ENCODE measurements at regions not wholly inside any gene's neighbourhood (a gene's known extent, or its start where the extent isn't known, plus 50 kb on each side); places are given as distances from the start of the nearest gene placed in this dataset.
A peak's percentile ranks its signal among the peaks of the same experiment; 100 is the strongest.

DNA sequence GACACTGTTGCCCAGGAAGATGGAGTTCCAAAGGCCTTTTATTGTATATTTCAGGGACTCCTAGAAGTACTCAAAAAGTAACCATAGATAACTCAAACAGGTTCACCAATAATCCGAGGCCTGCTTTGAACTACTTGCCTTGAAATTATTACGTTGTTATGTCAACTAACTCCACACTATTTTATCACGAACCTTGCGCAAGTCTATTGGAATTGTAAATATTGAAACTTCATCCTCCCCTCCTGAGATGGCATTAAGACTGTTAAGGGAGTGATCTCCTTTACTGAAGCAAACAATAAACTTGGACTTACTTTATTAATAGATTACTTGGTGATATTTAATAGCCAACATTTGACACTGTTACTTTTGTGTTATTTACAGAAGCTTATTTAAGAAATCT lies 199.6 kb upstream of the GADL1 start:
- no peak for TF ChIP-seq MYC (IDR thresholded peaks at IDR 0.05; ENCODE audit: low read depth, low read length)
- no peak for TF ChIP-seq EZH2 (IDR thresholded peaks at IDR 0.05; ENCODE audit: borderline replicate concordance, low read depth, low read length, severe bottlenecking)
- TF ChIP-seq, protein P1, sequence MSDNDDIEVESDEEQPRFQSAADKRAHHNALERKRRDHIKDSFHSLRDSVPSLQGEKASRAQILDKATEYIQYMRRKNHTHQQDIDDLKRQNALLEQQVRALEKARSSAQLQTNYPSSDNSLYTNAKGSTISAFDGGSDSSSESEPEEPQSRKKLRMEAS (IDR thresholded peaks at IDR 0.05; ENCODE audit: insufficient read depth, insufficient read length) = no peak
- TF ChIP-seq GATA2 (IDR thresholded peaks at IDR 0.05; ENCODE audit: insufficient read depth, insufficient read length, low read depth, low read length) = no peak
- TF ChIP-seq JUN (IDR thresholded peaks at IDR 0.05; ENCODE audit: borderline replicate concordance, insufficient read depth, insufficient read length, low read depth) = no peak
- no peak for TF ChIP-seq POLR2A (IDR thresholded peaks at IDR 0.05; ENCODE audit: low read depth, low read length)
- no peak for TF ChIP-seq CTCF (IDR thresholded peaks at IDR 0.05; ENCODE audit: extremely low read depth in 1 of 2, insufficient read depth in 1 of 2, low read depth in 1 of 2, low read length in 2 of 2)
- no peak for TF ChIP-seq FOS (IDR thresholded peaks at IDR 0.05; ENCODE audit: borderline replicate concordance, insufficient read depth, low read length)
- TF ChIP-seq POLR2AphosphoS5 (IDR thresholded peaks at IDR 0.05; ENCODE audit: insufficient read depth, low read depth, low read length) = no peak
- POLR2A ChIA-PET = no interaction called here
- FAIRE-seq (no peak), DNase-seq (ENCODE audit: low read depth, low spot score) (no peak)
- H3K27ac ChIP-seq (ENCODE audit: insufficient read depth, low read depth, low read length) = peak overlapping the region; percentile 53
- no peaks in the 10 kb centered on the region for H3K27me3 ChIP-seq (ENCODE audit: control insufficient read depth in 2 of 2, insufficient read depth in 2 of 2, low read length in 2 of 2)
- no peaks in the 10 kb centered on the region for H3K36me3 ChIP-seq (ENCODE audit: control insufficient read depth in 2 of 2, extremely low read depth in 1 of 2, insufficient read depth in 2 of 2, low read length in 2 of 2)
- H3K79me2 ChIP-seq (ENCODE audit: control insufficient read depth, insufficient read depth, low read length) = no peaks in the 10 kb centered on the region
- no peak overlapping the region for H3K4me2 ChIP-seq (ENCODE audit: insufficient read depth, low read length)
- H2AFZ ChIP-seq (ENCODE audit: low read depth, low read length) = no peak overlapping the region
- no peak overlapping the region for H3K9ac ChIP-seq (replicated peaks; ENCODE audit: extremely low read depth, insufficient read depth, low read length)
- no peaks in the 10 kb centered on the region for H4K20me1 ChIP-seq (replicated peaks; ENCODE audit: control insufficient read depth, extremely low read depth, insufficient read depth, low read length)
- CTCF ChIA-PET = interaction anchor here (0.7 to 2.8 kb wide), 3 partner anchors 16 to 126 kb away, joined by 3 to 9 read pairs (median 3); no protein-coding TSS in a partner anchor
- no peaks in the 10 kb centered on the region for H3K9me1 ChIP-seq (replicated peaks; ENCODE audit: control insufficient read depth, extremely low read depth, insufficient read depth, low read length)
- intact Hi-C loops (cut with micrococcal nuclease) = no loop called here
- BruUV-seq (replicated peaks) = no TSS peak
- no peaks in the 10 kb centered on the region for H3K9me3 ChIP-seq (replicated peaks; ENCODE audit: control insufficient read depth, insufficient read depth, low read length)
- H3K4me3 ChIP-seq (replicated peaks in 1 of 3; ENCODE audit: insufficient read depth in 1 of 3, low read depth in 1 of 3, low read length in 3 of 3) = no peak overlapping the region
- H3K4me1 ChIP-seq (ENCODE audit: control insufficient read depth, extremely low read depth, insufficient read depth, low read length) = peaks cover 13% of the 10 kb centered on the region
- dilution Hi-C loops (cut with MboI; ENCODE audit: extremely low pct_ligation_motif_present, low sequenced_read_pairs) = no loop called here

All from endothelial cell of umbilical vein (primary cell).